ENCODE measurements at regions not wholly inside any gene's neighbourhood (a gene's known extent, or its start where the extent isn't known, plus 50 kb on each side); places are given as distances from the start of the nearest gene placed in this dataset.

GRCh38 chr5:118379470-118379869, 608.9 kb downstream of the DTWD2 start:
- TF ChIP-seq, protein P1, sequence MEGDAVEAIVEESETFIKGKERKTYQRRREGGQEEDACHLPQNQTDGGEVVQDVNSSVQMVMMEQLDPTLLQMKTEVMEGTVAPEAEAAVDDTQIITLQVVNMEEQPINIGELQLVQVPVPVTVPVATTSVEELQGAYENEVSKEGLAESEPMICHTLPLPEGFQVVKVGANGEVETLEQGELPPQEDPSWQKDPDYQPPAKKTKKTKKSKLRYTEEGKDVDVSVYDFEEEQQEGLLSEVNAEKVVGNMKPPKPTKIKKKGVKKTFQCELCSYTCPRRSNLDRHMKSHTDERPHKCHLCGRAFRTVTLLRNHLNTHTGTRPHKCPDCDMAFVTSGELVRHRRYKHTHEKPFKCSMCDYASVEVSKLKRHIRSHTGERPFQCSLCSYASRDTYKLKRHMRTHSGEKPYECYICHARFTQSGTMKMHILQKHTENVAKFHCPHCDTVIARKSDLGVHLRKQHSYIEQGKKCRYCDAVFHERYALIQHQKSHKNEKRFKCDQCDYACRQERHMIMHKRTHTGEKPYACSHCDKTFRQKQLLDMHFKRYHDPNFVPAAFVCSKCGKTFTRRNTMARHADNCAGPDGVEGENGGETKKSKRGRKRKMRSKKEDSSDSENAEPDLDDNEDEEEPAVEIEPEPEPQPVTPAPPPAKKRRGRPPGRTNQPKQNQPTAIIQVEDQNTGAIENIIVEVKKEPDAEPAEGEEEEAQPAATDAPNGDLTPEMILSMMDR (IDR thresholded peaks at IDR 0.05) = no peak
- no peak for TF ChIP-seq ZFX (IDR thresholded peaks at IDR 0.05; ENCODE audit: borderline replicate concordance)
- H3K27ac ChIP-seq = no peak overlapping the region

- no peak for TF ChIP-seq ZFX (IDR thresholded peaks at IDR 0.05; ENCODE audit: borderline replicate concordance)
- TF ChIP-seq, protein P1 (IDR thresholded peaks at IDR 0.05) = no peak
- no peak overlapping the region for H3K27ac ChIP-seq
Measured at GRCh38 chr5:118378959-118379358, 609.4 kb downstream of the DTWD2 start.

DNA sequence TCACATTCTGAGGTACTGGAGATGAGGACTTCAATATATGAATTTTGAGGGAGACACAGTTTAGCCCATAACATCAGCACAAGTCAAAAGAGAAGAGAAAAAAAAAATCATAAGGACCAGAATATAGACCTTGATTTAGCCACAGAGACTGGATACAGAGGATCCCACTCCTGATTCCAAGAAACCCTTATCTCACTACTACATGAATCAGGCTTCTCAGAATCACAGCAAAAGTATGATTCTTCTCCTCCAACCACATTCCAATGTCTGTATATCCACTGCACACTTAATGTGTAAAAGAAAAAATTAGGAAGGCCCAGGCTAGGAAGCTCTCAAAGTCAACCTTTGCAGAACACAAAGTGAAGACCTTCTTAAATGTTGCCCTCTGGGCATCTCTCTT, 610.9 kb downstream of the DTWD2 start:
- TF ChIP-seq ZFX (IDR thresholded peaks at IDR 0.05; ENCODE audit: borderline replicate concordance) = no peak
- TF ChIP-seq, protein P1 (IDR thresholded peaks at IDR 0.05) = no peak
- no peak overlapping the region for H3K27ac ChIP-seq

- TF ChIP-seq, protein P1 (IDR thresholded peaks at IDR 0.05) = no peak
- no peak for TF ChIP-seq ZFX (IDR thresholded peaks at IDR 0.05; ENCODE audit: borderline replicate concordance)
Measured at GRCh38 chr5:118371973-118372831, 616.1 kb downstream of the DTWD2 start.

DNA sequence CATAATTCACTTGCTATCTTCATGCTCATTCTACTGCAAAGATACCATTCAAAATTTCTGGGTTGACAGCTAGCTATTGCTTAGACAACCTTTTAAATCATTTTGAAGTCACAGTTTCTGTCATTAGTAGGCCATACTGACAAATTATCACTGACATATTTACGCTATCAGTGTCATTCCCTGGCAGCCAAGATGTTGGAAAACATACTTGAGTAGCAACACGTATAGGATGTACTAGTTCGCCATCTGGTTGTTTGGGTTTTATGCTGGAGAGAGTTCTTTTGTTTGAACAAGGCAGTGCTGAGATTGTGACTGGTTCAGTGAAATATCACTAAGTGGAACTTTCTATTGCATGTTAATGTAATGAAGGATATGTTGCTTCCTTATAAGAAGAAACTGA, 621.9 kb downstream of the DTWD2 start:
- no peak overlapping the region for H3K27ac ChIP-seq
- TF ChIP-seq, protein P1 (IDR thresholded peaks at IDR 0.05) = no peak
- no peak for TF ChIP-seq ZFX (IDR thresholded peaks at IDR 0.05; ENCODE audit: borderline replicate concordance)

More at GRCh38 chr5:118371973-118372831, 616.1 kb downstream of the DTWD2 start:
- no peak overlapping the region for H3K27ac ChIP-seq

- H3K27ac ChIP-seq = no peak overlapping the region
- TF ChIP-seq, protein P1 (IDR thresholded peaks at IDR 0.05) = no peak
- no peak for TF ChIP-seq ZFX (IDR thresholded peaks at IDR 0.05; ENCODE audit: borderline replicate concordance)
Measured at GRCh38 chr5:118365718-118366117, 622.6 kb downstream of the DTWD2 start.

DNA sequence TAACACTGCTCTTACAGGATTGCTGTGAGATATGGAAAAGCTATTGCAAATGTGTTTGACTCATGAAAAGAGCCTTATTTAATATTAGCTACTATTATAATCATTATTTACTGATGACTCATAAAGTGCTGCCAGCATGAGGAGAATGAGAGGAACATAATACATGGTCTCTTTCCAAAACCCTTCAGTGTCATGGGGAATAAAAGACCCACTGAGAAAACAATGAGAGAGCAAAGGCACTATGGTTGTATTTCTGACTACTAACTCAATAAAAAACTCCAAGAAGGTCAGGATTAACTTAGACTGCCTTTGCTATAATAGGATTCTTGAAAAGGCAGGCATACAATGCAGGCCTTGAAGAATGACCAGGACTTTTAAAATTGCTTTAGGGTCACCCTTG, 633.5 kb downstream of the DTWD2 start:
- TF ChIP-seq, protein P1 (IDR thresholded peaks at IDR 0.05) = no peak
- no peak for TF ChIP-seq ZFX (IDR thresholded peaks at IDR 0.05; ENCODE audit: borderline replicate concordance)
- H3K27ac ChIP-seq = no peak overlapping the region

Data from 22Rv1 (cell line).